Fibroblast of lung (primary cell): ENCODE measurements at regions not wholly inside any gene's neighbourhood (a gene's known extent, or its start where the extent isn't known, plus 50 kb on each side); places are given as distances from the start of the nearest gene placed in this dataset.

Source experiments
- CTCF ChIP-seq, 2 donors: IDR thresholded peaks in 1 of 2; conservative IDR thresholded peaks in 1 of 2; 1 replicate in 1 of 2; 2 replicates in 1 of 2; pipeline ENCODE4 v1.5.1; 2011 to 2012; ENCODE audit warnings: low read length in 2 of 2, control low read depth in 1 of 2, inconsistent platforms in 1 of 2, low read depth in 1 of 2, mild to moderate bottlenecking in 1 of 2
- EZH2 ChIP-seq: IDR thresholded peaks from 2 replicates; pipeline ENCODE4 v1.5.1; 2012; ENCODE audit warnings: low read length, control low read depth, mild to moderate bottlenecking; ENCODE audit errors: missing control alignments

GRCh38 chr7:136348542-136349192, 371.5 kb upstream of the MTPN start:
- no peak for TF ChIP-seq EZH2
- no peak for TF ChIP-seq CTCF (conservative IDR thresholded peaks at IDR 0.05 in 1 of 2, IDR thresholded peaks at IDR 0.05 in 1 of 2; ENCODE audit: low read depth in 1 of 2, low read length in 2 of 2)
